NCI-H1417 (cell line): ENCODE measurements at regions not wholly inside any gene's neighbourhood (a gene's known extent, or its start where the extent isn't known, plus 50 kb on each side); places are given as distances from the start of the nearest gene placed in this dataset.
"Not testable (repeated sequence)": the region's sequence is repeated elsewhere in the genome, so short reads cannot be mapped to it uniquely, and the experiment has no call there.

Source experiments
- DNase-seq, 3 experiments: peaks; one replicate each; lab custom pipeline; 2025; lab: John Stamatoyannopoulos, UW

- DNase-seq, result no peak
These were observed 85.2 kb upstream of the TGFBR2 start for GRCh38 chr3:30521156-30521715.

- no peak for DNase-seq
These were observed 83.9 kb upstream of the TGFBR2 start for GRCh38 chr3:30522476-30522875.

DNA sequence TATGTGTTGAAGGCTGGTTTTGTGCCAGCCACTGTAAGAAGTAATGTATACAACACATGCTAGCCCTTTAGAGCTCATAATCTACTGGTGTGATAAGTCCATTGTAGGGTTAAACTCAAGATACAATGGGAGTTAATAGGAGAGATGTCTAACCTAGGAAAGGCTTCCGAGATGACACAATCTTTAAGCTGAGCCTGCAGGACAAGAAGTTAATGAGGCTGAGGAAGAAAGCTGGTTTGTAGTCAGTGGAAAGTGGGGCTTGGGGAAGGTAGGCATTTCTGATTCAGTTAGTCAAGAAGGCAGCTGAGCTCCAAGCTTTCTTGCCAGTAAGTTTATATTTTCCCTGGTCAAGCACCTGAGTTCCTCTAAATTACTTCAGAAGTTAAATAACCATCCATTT is 83.0 kb upstream of the TGFBR2 start:
- DNase-seq, result no peak

DNA sequence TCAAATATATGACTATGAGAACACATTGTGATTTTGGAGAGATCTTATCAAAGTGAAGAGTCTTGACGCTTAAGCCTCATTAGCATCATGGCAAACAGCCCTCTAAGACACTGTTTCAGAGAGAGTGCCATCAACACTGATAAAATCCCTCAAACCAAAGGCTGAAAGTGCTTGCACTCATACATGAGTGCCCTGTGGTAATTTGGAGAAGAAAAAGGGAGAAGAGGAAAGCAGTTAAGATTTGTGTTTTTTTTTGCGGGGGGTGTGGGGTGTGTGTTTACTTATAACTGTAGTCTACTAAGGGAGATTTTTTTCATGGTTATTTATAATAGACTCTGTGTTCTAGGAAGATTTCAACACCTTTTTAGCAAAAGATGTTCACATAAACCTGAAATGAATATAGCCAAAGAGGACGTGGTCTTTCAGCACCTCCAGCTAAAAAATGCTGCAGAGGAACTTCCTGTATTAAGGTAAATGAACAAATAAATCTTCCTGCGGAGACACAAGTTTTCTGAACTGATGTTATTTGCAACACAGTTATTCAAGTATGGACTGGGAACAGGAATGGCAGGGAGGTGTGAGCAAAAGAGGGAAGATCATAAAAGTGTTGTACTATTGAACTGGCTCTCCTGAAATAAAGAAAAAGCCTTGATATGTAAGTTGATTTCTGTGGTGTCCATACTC is 81.9 kb upstream of the TGFBR2 start:
- DNase-seq, result peak in 1 of 3 experiments; percentile 35

DNA sequence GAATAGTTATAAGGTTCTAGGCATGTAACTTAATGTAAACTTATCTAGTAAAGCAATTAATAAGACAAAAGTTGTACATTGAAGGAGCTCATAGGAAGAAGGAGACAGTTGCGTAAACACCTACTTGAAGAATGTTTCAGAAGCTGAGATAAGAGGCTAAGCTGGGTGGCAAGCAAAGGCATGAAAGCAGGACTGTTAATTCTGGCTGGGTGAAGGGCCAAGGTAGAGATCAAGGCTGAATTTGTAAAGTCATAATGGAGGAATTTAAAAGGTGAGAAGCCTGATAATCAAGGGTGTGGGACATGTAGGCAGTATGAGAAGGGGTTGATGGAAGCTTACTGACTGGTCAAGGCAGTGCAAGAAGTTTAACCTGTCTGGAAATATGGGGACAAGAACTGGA is 80.4 kb upstream of the TGFBR2 start:
- no peak for DNase-seq

GRCh38 chr3:30527186-30527585 is 79.2 kb upstream of the TGFBR2 start:
- no peak for DNase-seq

GRCh38 chr3:30527720-30528119 is 78.7 kb upstream of the TGFBR2 start:
- DNase-seq, result no peak

DNA sequence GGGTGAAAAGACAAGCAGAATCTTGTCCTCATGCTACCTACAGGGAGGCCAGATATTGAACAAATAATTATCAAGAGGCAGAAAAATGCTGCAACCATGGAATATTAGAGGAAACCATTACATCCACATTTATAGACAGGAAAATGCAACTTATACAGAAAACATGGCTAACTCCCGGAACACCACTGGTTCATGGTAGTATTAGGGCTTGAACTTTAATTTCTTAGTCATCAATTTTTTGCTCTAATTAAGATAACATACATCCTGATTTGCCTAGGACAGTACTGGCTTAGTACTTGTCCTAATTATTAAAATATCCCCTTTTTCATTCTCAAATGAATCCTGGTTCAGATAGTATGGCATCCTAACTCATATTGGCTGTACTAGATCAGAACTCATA is 76.3 kb upstream of the TGFBR2 start:
- no peak for DNase-seq

DNA sequence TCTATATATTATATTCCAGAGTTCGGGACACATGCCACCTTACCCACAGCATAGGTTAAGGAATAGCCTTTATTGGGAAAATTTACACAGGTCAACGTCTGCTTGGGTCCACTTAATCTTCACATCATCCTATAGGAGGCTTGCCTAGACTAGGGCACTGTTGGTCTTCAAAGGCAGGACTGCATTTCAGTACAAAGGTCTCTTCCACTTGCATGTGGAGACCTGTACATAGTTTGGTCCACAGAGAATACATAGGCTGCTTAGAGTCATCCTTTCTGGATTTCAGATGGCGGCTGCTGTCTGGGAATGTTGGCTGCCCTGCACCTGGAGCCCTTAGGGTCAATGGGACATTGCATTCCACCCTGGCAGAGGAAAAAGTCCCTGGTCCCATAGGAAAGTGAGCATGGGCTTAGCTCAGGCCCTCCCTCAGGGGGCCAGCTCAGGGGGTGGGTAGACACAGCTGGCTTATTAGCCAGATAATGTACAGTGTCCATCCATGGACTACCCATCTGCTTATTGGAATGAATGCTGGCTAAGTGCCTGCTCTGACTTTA is 75.3 kb upstream of the TGFBR2 start:
- no peak for DNase-seq

GRCh38 chr3:30535525-30535924 is 70.9 kb upstream of the TGFBR2 start:
- no peak for DNase-seq

DNA sequence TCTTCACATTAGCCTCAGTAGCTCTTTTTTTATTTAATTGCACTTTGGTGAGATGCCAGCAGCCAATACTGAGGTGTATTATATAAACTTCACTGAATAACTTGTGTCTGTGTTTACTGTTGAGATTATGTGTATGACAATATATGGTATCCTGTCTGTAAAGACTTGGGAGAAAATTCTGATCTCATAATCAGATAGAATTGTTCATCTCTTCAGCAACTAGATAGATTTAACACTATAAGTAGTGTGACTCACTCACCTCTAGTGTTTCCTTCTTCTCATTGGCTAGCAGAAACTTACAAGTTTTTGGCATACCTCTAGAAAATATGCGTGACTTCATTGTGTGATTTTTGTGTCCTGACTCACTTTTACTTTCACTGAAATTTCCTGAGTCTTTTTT is 67.6 kb upstream of the TGFBR2 start:
- no peak for DNase-seq

DNA sequence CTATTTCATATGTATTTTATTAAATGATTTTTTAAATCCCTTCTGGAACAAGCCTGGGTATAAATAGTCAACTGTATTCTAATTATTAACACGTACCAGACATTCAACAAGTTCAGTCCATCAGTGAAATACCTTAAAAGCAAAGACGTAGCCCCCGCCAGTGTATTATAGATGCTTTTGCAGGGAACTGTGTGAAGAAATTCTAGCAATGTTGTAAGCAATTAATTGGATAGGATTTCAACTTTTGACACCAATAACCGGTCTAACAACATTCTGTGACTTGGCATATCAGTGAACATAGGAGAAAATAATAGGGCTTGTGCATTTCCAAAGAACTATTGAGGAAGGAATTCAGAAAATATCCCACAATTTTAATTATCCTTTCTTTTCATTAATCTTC is 67.2 kb upstream of the TGFBR2 start:
- no peak for DNase-seq

- no peak for DNase-seq
These were observed 66.6 kb upstream of the TGFBR2 start for GRCh38 chr3:30539772-30540171.

- not testable (repeated sequence) for DNase-seq
These were observed 65.2 kb upstream of the TGFBR2 start for GRCh38 chr3:30541156-30541555.

DNA sequence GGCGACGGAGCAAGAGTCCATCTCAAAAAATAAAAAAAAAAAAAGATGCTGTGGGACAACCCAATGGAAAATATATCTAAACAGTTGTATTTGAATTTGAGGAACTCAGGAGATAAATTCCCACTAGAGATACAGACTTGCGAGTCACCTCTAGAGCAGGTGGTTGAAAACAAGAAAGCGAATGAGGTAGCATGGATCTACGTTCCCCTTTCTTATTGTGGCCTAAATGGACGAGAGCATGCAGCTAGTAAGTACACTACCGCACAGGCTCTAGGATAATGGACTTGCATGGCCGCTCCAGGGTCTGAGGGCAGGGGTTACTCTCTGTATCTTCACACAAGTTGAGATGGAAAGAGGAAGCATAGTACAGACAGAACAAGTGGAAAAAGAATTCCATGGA is 63.5 kb upstream of the TGFBR2 start:
- no peak for DNase-seq

DNA sequence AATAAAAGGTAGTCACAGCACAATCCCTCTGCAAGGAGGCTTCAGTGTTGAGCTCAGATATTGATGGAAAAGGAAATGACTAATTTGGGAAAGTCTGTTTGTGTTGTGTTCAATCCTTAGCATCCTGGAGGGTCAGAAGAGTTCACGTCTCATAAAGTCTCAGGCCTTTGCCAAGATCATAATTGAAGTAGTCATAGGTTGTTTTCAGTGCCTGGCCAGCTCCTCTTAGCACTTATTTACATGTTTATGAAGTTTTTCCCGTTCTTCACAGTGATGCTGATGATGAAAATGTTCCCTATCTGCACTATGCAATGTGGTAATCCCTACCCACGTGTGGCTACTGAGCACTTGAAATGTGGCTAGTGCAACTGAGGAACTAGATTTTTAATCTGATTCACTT is 61.6 kb upstream of the TGFBR2 start:
- no peak for DNase-seq

- no peak for DNase-seq
These were observed 59.5 kb upstream of the TGFBR2 start for GRCh38 chr3:30546934-30547333.

GRCh38 chr3:30547716-30548115 is 58.7 kb upstream of the TGFBR2 start:
- no peak for DNase-seq

DNA sequence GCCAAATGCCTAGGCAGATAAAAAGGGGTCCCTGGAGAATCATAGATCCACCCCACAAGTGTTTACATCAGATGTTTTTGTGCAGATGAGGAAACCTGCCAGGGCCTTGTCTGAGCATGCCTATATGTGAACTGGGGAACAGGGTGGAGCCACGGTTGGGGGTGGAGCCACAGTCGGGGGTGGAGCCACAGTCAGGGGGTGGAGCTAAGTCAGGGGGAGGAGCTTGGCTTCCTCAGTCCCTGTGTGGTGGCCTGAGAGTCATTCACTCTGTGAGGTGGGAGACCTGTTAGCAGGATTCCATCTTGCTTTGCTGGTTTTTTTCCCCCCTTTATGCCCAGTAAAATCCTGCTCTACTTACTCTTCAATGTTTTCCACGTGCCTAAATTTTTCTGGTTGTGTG is 57.8 kb upstream of the TGFBR2 start:
- no peak for DNase-seq

DNA sequence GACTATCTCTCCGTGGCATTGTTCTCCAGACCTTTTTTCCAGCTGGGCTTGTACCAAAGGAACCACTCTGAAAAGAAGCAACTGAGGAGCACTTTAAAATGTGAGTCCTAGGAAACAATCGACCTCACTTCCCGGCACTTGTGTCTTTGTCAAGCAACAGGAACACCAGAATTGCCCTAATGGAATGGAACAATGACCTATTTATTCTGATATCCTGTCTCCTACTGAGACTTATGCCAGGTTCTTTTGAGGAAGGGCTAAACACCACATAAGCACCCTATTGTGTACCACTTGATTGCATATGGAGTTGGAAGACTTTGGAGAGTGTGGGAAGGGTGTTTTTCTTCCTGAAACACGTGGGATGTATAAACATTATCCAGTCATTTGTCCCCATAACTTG is 56.8 kb upstream of the TGFBR2 start:
- DNase-seq, result peak in 2 of 3 experiments; percentile 10 to 58

DNA sequence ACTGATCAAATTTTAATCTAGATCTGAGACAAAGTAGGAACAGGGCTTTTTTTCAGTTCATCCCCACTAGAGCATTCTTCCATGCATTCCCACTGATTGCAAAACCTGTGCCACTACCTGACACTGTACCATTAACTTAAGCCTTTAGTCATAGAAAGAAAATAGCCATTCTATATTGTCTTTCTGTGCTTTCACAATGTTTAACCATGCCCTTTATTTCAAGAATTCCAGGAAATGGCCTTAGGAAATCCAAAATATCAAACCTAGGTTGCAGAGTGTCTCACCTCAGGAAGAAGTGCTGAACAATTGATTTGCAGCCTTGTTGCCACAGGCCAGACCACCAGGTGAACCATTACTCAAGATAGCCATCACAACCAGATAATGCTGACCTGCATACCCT is 56.2 kb upstream of the TGFBR2 start:
- DNase-seq, result no peak

GRCh38 chr3:30551266-30551665 is 55.1 kb upstream of the TGFBR2 start:
- peak in 1 of 3 experiments; percentile 1 for DNase-seq

DNA sequence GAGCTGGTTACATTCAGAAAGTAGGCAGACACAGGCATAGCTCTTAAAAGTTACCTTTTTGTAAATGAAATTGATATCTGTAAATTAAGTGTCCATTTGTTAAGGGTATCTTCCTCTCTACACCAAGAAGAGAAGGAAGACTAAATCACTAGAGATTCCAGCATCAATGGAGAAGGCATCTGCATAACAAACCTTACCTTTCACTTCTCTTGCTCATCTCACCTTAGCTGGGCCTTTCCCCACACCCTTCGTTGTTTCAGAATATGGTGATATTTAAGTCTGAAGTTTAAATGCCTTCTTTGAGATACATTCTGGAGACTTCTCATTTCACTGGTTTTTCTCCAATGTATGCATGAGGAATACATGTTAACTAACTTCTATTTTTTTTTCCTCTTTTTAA is 54.5 kb upstream of the TGFBR2 start:
- no peak for DNase-seq
